A549 (cell line): ENCODE measurements at regions not wholly inside any gene's neighbourhood (a gene's known extent, or its start where the extent isn't known, plus 50 kb on each side); places are given as distances from the start of the nearest gene placed in this dataset.

Experiments
- HOXA7 ChIP-seq: fragments of 250-450 bp; sonication (Bioruptor Pico); IDR thresholded peaks from 2 replicates; pipeline ENCODE4 v1.5.0; 2020; ENCODE audit warnings: mild to moderate bottlenecking, moderate library complexity
- JUN ChIP-seq, 2 experiments: fragments of >200 bp; sonication (Bioruptor Twin); formaldehyde crosslinking; IDR thresholded peaks; 2 replicates in 1 of 2; 3 replicates in 1 of 2; pipeline ENCODE4 v1.6.1; 2016 to 2017
- KDM5A ChIP-seq: fragments of 200-600 bp; sonication (generic); IDR thresholded peaks from 2 replicates; pipeline ENCODE4 v1.6.1; 2016; ENCODE audit warnings: antibody characterized with exemption, mild to moderate bottlenecking
- MAZ ChIP-seq: fragments of 150-350 bp; IDR thresholded peaks from 2 replicates; pipeline ENCODE4 v1.6.1; 2014; ENCODE audit warnings: antibody characterized with exemption, low read depth, low read length, borderline replicate concordance
- PBX3 ChIP-seq: IDR thresholded peaks from 2 replicates; pipeline ENCODE4 v1.6.1; 2012
- RCOR1 ChIP-seq: fragments of 150-350 bp; IDR thresholded peaks from 2 replicates; pipeline ENCODE4 v1.6.1; 2014; ENCODE audit warnings: antibody characterized with exemption, low read length, low read depth
- RNF2 ChIP-seq: fragments of 200-600 bp; sonication (generic); IDR thresholded peaks from 2 replicates; pipeline ENCODE4 v1.6.1; 2016; ENCODE audit warnings: low read depth, mild to moderate bottlenecking, antibody characterized with exemption, moderate library complexity, borderline replicate concordance
- ZFP36 ChIP-seq: fragments of 450-650 bp; IDR thresholded peaks from 2 replicates; pipeline ENCODE4 v1.6.1; 2014; ENCODE audit warnings: borderline replicate concordance; ENCODE audit not compliant: partially characterized antibody

- no peak for TF ChIP-seq HOXA7 (CRISPR knock-in tag)
- no peak for TF ChIP-seq RNF2
- no peak for TF ChIP-seq JUN (IDR thresholded peaks at IDR 0.05)
- no peak for TF ChIP-seq PBX3
- TF ChIP-seq KDM5A = no peak
- no peak for TF ChIP-seq MAZ
- no peak for TF ChIP-seq RCOR1
- no peak for TF ChIP-seq ZFP36
Observed at GRCh38 chr5:60387051-60387440, 312.9 kb downstream of the DEPDC1B start.
